Neuronal stem cell (in vitro differentiated cells): ENCODE measurements at regions not wholly inside any gene's neighbourhood (a gene's known extent, or its start where the extent isn't known, plus 50 kb on each side); places are given as distances from the start of the nearest gene placed in this dataset.
A peak's percentile ranks its signal among the peaks of the same experiment; 100 is the strongest.

Experiments
- DNase-seq: peaks from one replicate; pipeline ENCODE4 v3.0.0-alpha.2; 2013; ENCODE audit warnings: low spot score
- H2AFZ ChIP-seq: one replicate; pipeline ENCODE4 v1.6.1; 2013; ENCODE audit warnings: mild to moderate bottlenecking, low read length, inconsistent platforms
- H2AK5ac ChIP-seq: 2 replicates; pipeline ENCODE4 v1.6.1; 2013; ENCODE audit warnings: low read depth, mild to moderate bottlenecking, inconsistent platforms, low read length, moderate library complexity, mixed read lengths
- H2BK120ac ChIP-seq: 2 replicates; pipeline ENCODE4 v1.6.1; 2013; ENCODE audit warnings: low read depth, mild to moderate bottlenecking, inconsistent platforms, low read length, moderate library complexity, mixed read lengths
- H2BK12ac ChIP-seq: one replicate; pipeline ENCODE4 v1.6.1; 2013; ENCODE audit warnings: low read length, inconsistent platforms
- H2BK15ac ChIP-seq: 2 replicates; pipeline ENCODE4 v1.6.1; 2013; ENCODE audit warnings: mild to moderate bottlenecking, low read length, inconsistent platforms, mixed read lengths
- H2BK5ac ChIP-seq: one replicate; pipeline ENCODE4 v1.6.1; 2013; ENCODE audit warnings: inconsistent platforms, mild to moderate bottlenecking, low read length, moderate library complexity
- H3K14ac ChIP-seq: one replicate; pipeline ENCODE4 v1.6.1; 2013; ENCODE audit warnings: low read length, inconsistent platforms
- H3K18ac ChIP-seq: 2 replicates; pipeline ENCODE4 v1.6.1; 2013; ENCODE audit warnings: low read length, inconsistent platforms
- H3K23ac ChIP-seq: 2 replicates; pipeline ENCODE4 v1.6.1; 2013; ENCODE audit warnings: low read depth, mild to moderate bottlenecking, mixed read lengths, low read length, inconsistent platforms; ENCODE audit not compliant: poor library complexity
- H3K27ac ChIP-seq: replicated peaks from 3 replicates; pipeline ENCODE4 v1.5.1; 2013; ENCODE audit warnings: low read length, inconsistent platforms
- H3K27me3 ChIP-seq, 3 experiments: 2 replicates each; pipeline ENCODE4 v1.6.1; 2013; ENCODE audit warnings: low read length in 3 of 3, mild to moderate bottlenecking in 2 of 3, inconsistent platforms in 1 of 3, low read depth in 1 of 3, mixed read lengths in 1 of 3, moderate library complexity in 1 of 3; ENCODE audit not compliant: control insufficient read depth in 3 of 3, insufficient read depth in 3 of 3
- H3K36me3 ChIP-seq, 2 donors: replicated peaks in 1 of 2; 2 replicates each; pipeline ENCODE4 v1.6.1; 2013; ENCODE audit warnings: low read length in 2 of 2; ENCODE audit not compliant: control insufficient read depth in 2 of 2, insufficient read depth in 2 of 2
- H3K4ac ChIP-seq: 2 replicates; pipeline ENCODE4 v1.6.1; 2013; ENCODE audit warnings: inconsistent platforms, mild to moderate bottlenecking, low read length, moderate library complexity
- H3K4me1 ChIP-seq, 2 donors: 1 replicate in 1 of 2; 2 replicates in 1 of 2; pipeline ENCODE4 v1.6.1; 2013; ENCODE audit warnings: low read length in 2 of 2, low read depth in 1 of 2; ENCODE audit not compliant: control insufficient read depth in 2 of 2, insufficient read depth in 1 of 2
- H3K4me2 ChIP-seq: one replicate; pipeline ENCODE4 v1.6.1; 2013; ENCODE audit warnings: mild to moderate bottlenecking, low read length, inconsistent platforms; ENCODE audit not compliant: insufficient read depth, poor library complexity, severe bottlenecking
- H3K4me3 ChIP-seq, 2 donors: 2 replicates each; pipeline ENCODE4 v1.5.1; 2013; ENCODE audit warnings: low read length in 2 of 2, mild to moderate bottlenecking in 2 of 2, inconsistent platforms in 1 of 2, moderate library complexity in 1 of 2
- H3K79me1 ChIP-seq: one replicate; pipeline ENCODE4 v1.6.1; 2013; ENCODE audit warnings: low read depth, mild to moderate bottlenecking, inconsistent platforms, low read length, moderate library complexity
- H3K9ac ChIP-seq: one replicate; pipeline ENCODE4 v1.6.1; 2013; ENCODE audit warnings: mild to moderate bottlenecking, low read depth, low read length, inconsistent platforms; ENCODE audit not compliant: poor library complexity
- H3K9me3 ChIP-seq, 2 donors: replicated peaks in 1 of 2; 2 replicates each; pipeline versions ENCODE3 to v1.6.1; 2013; ENCODE audit warnings: low read length in 2 of 2, mild to moderate bottlenecking in 2 of 2, inconsistent platforms in 1 of 2, low read depth in 1 of 2, mixed read lengths in 1 of 2, moderate library complexity in 1 of 2; ENCODE audit not compliant: control insufficient read depth in 2 of 2, insufficient read depth in 1 of 2
- H4K8ac ChIP-seq: one replicate; pipeline ENCODE4 v1.6.1; 2013; ENCODE audit warnings: low read depth, mild to moderate bottlenecking, inconsistent platforms, low read length, moderate library complexity
- H4K91ac ChIP-seq: one replicate; pipeline ENCODE4 v1.6.1; 2013; ENCODE audit warnings: low read length, low read depth, mild to moderate bottlenecking, inconsistent platforms; ENCODE audit not compliant: poor library complexity
- WGBS, 2 donors: extraction: QIAGEN DNeasy Blood & Tissue Kit; methylation state at CpG; one replicate each; pipeline ENCODE4 v1.1.7; 2013; ENCODE audit warnings: missing lambda C conversion rate in 2 of 2, mixed read lengths in 1 of 2; ENCODE audit not compliant: insufficient read length in 2 of 2, insufficient replicate concordance in 1 of 2; ENCODE audit errors: extremely low coverage in 2 of 2; 5-methylcytosine and 5-hydroxymethylcytosine counted together

- DNase-seq: no peak
- Histone ChIP-seq H2BK12ac (no peak overlapping the region), H2BK120ac (no peak overlapping the region), H4K91ac (no peak overlapping the region), H3K14ac (no peak overlapping the region), H3K4me1 (peaks cover 0 to 1% of the 10 kb centered on the region in 2 donors), H2BK15ac (no peak overlapping the region), H3K36me3 (no peaks in the 10 kb centered on the region), H3K4me2 (no peak overlapping the region), H3K79me1 (no peaks in the 10 kb centered on the region), H3K9me3 (no peaks in the 10 kb centered on the region), H3K27ac (no peak overlapping the region), H2AFZ (no peak overlapping the region), H3K4ac (no peak overlapping the region), H3K18ac (no peak overlapping the region), H3K9ac (no peak overlapping the region), H3K27me3 (no peaks in the 10 kb centered on the region), H3K4me3 (no peak overlapping the region), H2AK5ac (no peak overlapping the region), H3K23ac (no peak overlapping the region), H4K8ac (no peak overlapping the region), H2BK5ac (no peak overlapping the region)
- WGBS, 2 donors: no CpG with 5 or more reads among the region's 1 CpG
Measured at GRCh38 chr5:152523964-152524363, 118.9 kb upstream of the NMUR2 start.

- Histone ChIP-seq H3K9me3 (no peaks in the 10 kb centered on the region), H2AFZ (no peak overlapping the region), H2BK120ac (no peak overlapping the region), H3K9ac (no peak overlapping the region), H3K14ac (no peak overlapping the region), H4K91ac (no peak overlapping the region), H3K23ac (no peak overlapping the region), H3K4ac (no peak overlapping the region), H2AK5ac (no peak overlapping the region), H3K4me3 (no peak overlapping the region), H3K36me3 (no peaks in the 10 kb centered on the region), H2BK5ac (no peak overlapping the region), H3K4me1 (peaks cover 4 to 9% of the 10 kb centered on the region in 2 donors), H4K8ac (no peak overlapping the region), H3K27me3 (no peaks in the 10 kb centered on the region), H3K27ac (no peak overlapping the region), H2BK12ac (no peak overlapping the region), H3K79me1 (no peaks in the 10 kb centered on the region), H3K18ac (no peak overlapping the region), H2BK15ac (no peak overlapping the region), H3K4me2 (no peak overlapping the region)
- DNase-seq: no peak
- WGBS, 2 donors: no CpG with 5 or more reads among the region's 3 CpGs
Measured at GRCh38 chr5:152527358-152528052, 122.4 kb upstream of the NMUR2 start.

- H2BK5ac ChIP-seq: no peak overlapping the region
- H3K4me3 ChIP-seq: no peak overlapping the region
- no peaks in the 10 kb centered on the region for H3K36me3 ChIP-seq
- no peak overlapping the region for H3K4ac ChIP-seq
- H3K27me3 ChIP-seq: no peaks in the 10 kb centered on the region
- no peak overlapping the region for H3K9ac ChIP-seq
- H3K23ac ChIP-seq: no peak overlapping the region
- H3K27ac ChIP-seq: no peak overlapping the region
- no peak overlapping the region for H4K91ac ChIP-seq
- DNase-seq: no peak
- no peak overlapping the region for H2BK12ac ChIP-seq
- no peaks in the 10 kb centered on the region for H3K9me3 ChIP-seq
- H3K14ac ChIP-seq: no peak overlapping the region
- no peaks in the 10 kb centered on the region for H3K79me1 ChIP-seq
- no peak overlapping the region for H3K18ac ChIP-seq
- H2AK5ac ChIP-seq: no peak overlapping the region
- H4K8ac ChIP-seq: no peak overlapping the region
- no peak overlapping the region for H2BK120ac ChIP-seq
- H2BK15ac ChIP-seq: no peak overlapping the region
- H3K4me1 ChIP-seq: peaks cover 4 to 9% of the 10 kb centered on the region in 2 donors
- no peak overlapping the region for H2AFZ ChIP-seq
- no peak overlapping the region for H3K4me2 ChIP-seq
Measured at GRCh38 chr5:152529440-152529839, 124.4 kb upstream of the NMUR2 start.

GRCh38 chr5:152532714-152533113 lies 127.6 kb upstream of the NMUR2 start:
- no peak overlapping the region for H3K9ac ChIP-seq
- no peak overlapping the region for H4K8ac ChIP-seq
- no peak overlapping the region for H2BK15ac ChIP-seq
- no peak overlapping the region for H3K27ac ChIP-seq
- no peak overlapping the region for H2AK5ac ChIP-seq
- H3K9me3 ChIP-seq: no peaks in the 10 kb centered on the region
- no peak overlapping the region for H3K4me2 ChIP-seq
- no peak overlapping the region for H2BK120ac ChIP-seq
- H3K18ac ChIP-seq: no peak overlapping the region
- H2AFZ ChIP-seq: no peak overlapping the region
- no peak overlapping the region for H4K91ac ChIP-seq
- H3K4me3 ChIP-seq: no peak overlapping the region
- H2BK5ac ChIP-seq: no peak overlapping the region
- peaks cover 4 to 9% of the 10 kb centered on the region in 2 donors for H3K4me1 ChIP-seq
- H2BK12ac ChIP-seq: no peak overlapping the region
- H3K27me3 ChIP-seq: no peaks in the 10 kb centered on the region
- H3K79me1 ChIP-seq: no peaks in the 10 kb centered on the region
- no CpG with 5 or more reads among the region's 2 CpGs for WGBS, 2 donors
- no peaks in the 10 kb centered on the region for H3K36me3 ChIP-seq
- no peak overlapping the region for H3K14ac ChIP-seq
- H3K4ac ChIP-seq: no peak overlapping the region
- H3K23ac ChIP-seq: no peak overlapping the region
- peak; percentile 63 for DNase-seq
